Upper lobe of left lung (tissue), 4 donors: ENCODE measurements at regions not wholly inside any gene's neighbourhood (a gene's known extent, or its start where the extent isn't known, plus 50 kb on each side); places are given as distances from the start of the nearest gene placed in this dataset.

Source experiments
- EP300 ChIP-seq, 4 donors: sonication (generic); formaldehyde crosslinking; IDR thresholded peaks; one replicate each; pipeline ENCODE4 v1.5.1; 2017; ENCODE audit warnings: antibody characterized with exemption in 4 of 4, control low read depth in 2 of 4
- TF ChIP-seq, protein P1 (sequence below), 6 experiments: fragments of 450-650 bp in 4 of 6; fragments of 200-600 bp in 2 of 6; sonication (generic) in 2 of 6; IDR thresholded peaks; one replicate each; pipeline ENCODE4 v1.5.1; 2016 to 2019; ENCODE audit warnings: antibody characterized with exemption in 6 of 6

DNA sequence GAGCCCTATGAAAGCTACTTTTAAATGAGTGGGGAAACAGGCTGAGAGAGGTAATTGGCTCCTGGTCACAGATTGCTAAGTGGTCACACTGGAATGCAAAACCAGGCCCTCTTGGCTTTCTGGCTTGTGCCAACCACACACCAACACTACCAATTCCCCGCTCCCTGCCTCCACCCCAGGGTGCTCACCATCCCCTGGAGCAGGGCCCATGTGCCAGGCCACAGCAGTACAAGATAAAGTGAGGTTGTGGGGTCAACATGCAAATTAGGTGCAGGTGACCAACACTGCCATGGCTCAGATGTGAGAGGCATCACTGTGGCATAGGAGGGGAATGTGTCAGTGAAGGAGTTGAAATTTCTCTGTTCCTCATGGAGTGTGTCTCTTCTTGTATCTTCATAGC, 312.5 kb downstream of the MYCN start:
- no peak for TF ChIP-seq EP300 (IDR thresholded peaks at IDR 0.05)
- TF ChIP-seq, protein P1, sequence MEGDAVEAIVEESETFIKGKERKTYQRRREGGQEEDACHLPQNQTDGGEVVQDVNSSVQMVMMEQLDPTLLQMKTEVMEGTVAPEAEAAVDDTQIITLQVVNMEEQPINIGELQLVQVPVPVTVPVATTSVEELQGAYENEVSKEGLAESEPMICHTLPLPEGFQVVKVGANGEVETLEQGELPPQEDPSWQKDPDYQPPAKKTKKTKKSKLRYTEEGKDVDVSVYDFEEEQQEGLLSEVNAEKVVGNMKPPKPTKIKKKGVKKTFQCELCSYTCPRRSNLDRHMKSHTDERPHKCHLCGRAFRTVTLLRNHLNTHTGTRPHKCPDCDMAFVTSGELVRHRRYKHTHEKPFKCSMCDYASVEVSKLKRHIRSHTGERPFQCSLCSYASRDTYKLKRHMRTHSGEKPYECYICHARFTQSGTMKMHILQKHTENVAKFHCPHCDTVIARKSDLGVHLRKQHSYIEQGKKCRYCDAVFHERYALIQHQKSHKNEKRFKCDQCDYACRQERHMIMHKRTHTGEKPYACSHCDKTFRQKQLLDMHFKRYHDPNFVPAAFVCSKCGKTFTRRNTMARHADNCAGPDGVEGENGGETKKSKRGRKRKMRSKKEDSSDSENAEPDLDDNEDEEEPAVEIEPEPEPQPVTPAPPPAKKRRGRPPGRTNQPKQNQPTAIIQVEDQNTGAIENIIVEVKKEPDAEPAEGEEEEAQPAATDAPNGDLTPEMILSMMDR (IDR thresholded peaks at IDR 0.05) = no peak
